Esophagus (tissue), 2 donors: ENCODE measurements at regions not wholly inside any gene's neighbourhood (a gene's known extent, or its start where the extent isn't known, plus 50 kb on each side); places are given as distances from the start of the nearest gene placed in this dataset.
"Not testable (repeated sequence)": the region's sequence is repeated elsewhere in the genome, so short reads cannot be mapped to it uniquely, and the experiment has no call there.

Experiments
- H3K27ac ChIP-seq, 2 donors: one replicate each; pipeline ENCODE4 v1.5.1; 2013; ENCODE audit warnings: low read depth in 2 of 2, mild to moderate bottlenecking in 2 of 2, inconsistent platforms in 1 of 2, low read length in 1 of 2, moderate library complexity in 1 of 2
- H3K27me3 ChIP-seq, 2 donors: one replicate each; pipeline ENCODE4 v1.6.1; 2013; ENCODE audit warnings: low read length in 2 of 2, control low read depth in 1 of 2, mild to moderate bottlenecking in 1 of 2; ENCODE audit not compliant: insufficient read depth in 2 of 2, control insufficient read depth in 1 of 2
- H3K36me3 ChIP-seq, 2 donors: one replicate each; pipeline ENCODE4 v1.6.1; 2013; ENCODE audit warnings: low read length in 1 of 2; ENCODE audit not compliant: control insufficient read depth in 2 of 2, insufficient read depth in 2 of 2
- H3K4me1 ChIP-seq, 2 donors: one replicate each; pipeline ENCODE4 v1.6.1; 2013; ENCODE audit warnings: low read length in 1 of 2; ENCODE audit not compliant: control insufficient read depth in 2 of 2, insufficient read depth in 2 of 2
- H3K4me3 ChIP-seq, 2 donors: one replicate each; pipeline ENCODE4 v1.5.1; 2013; ENCODE audit warnings: low read length in 2 of 2, mild to moderate bottlenecking in 2 of 2, low read depth in 1 of 2, moderate library complexity in 1 of 2
- H3K9me3 ChIP-seq, 2 donors: one replicate each; pipeline ENCODE4 v1.6.1; 2013; ENCODE audit warnings: mild to moderate bottlenecking in 2 of 2, low read depth in 1 of 2, low read length in 1 of 2, moderate library complexity in 1 of 2; ENCODE audit not compliant: control insufficient read depth in 2 of 2, insufficient read depth in 1 of 2
- WGBS, 2 donors: extraction: QIAGEN DNeasy Blood & Tissue Kit; methylation state at CpG; one replicate each; pipeline ENCODE4 v1.1.7; 2013; 5-methylcytosine and 5-hydroxymethylcytosine counted together
- donor health status: healthy with polysubstance abuse.
- donor health status: Bipolar disorder and iron deficiency.

GRCh38 chr13:20301015-20301402 lies 68.9 kb upstream of the GJB6 start:
- H3K27ac ChIP-seq = no peak overlapping the region
- WGBS, 2 donors = 68 to 76% methylated on average over 7 of the region's 7 CpGs
- no peaks in the 10 kb centered on the region for H3K36me3 ChIP-seq
- no peaks in the 10 kb centered on the region for H3K27me3 ChIP-seq
- H3K9me3 ChIP-seq = no peaks in the 10 kb centered on the region
- no peaks in the 10 kb centered on the region for H3K4me1 ChIP-seq
- no peak overlapping the region for H3K4me3 ChIP-seq

- H3K36me3 ChIP-seq = no peaks in the 10 kb centered on the region
- H3K27me3 ChIP-seq = no peaks in the 10 kb centered on the region
- WGBS, 2 donors = 50 to 52% methylated on average over 3 of the region's 3 CpGs
- no peak overlapping the region for H3K4me3 ChIP-seq
- no peaks in the 10 kb centered on the region for H3K9me3 ChIP-seq
- H3K4me1 ChIP-seq = no peaks in the 10 kb centered on the region
- no peak overlapping the region for H3K27ac ChIP-seq
These were observed 65.1 kb upstream of the GJB6 start for GRCh38 chr13:20297181-20297580.

GRCh38 chr13:20295956-20296355 lies 63.8 kb upstream of the GJB6 start:
- Histone ChIP-seq H3K9me3 (no peaks in the 10 kb centered on the region), H3K4me3 (no peak overlapping the region), H3K27ac (no peak overlapping the region), H3K27me3 (no peaks in the 10 kb centered on the region), H3K4me1 (no peaks in the 10 kb centered on the region), H3K36me3 (no peaks in the 10 kb centered on the region)
- WGBS, 2 donors = 82 to 85% methylated on average over 8 of the region's 8 CpGs

- WGBS, 2 donors = 66 to 67% methylated on average over 3 of the region's 3 CpGs
- Histone ChIP-seq H3K36me3 (no peaks in the 10 kb centered on the region), H3K27ac (no peak overlapping the region), H3K27me3 (no peaks in the 10 kb centered on the region), H3K4me3 (no peak overlapping the region), H3K9me3 (no peaks in the 10 kb centered on the region), H3K4me1 (no peaks in the 10 kb centered on the region)
These were observed 62.4 kb upstream of the GJB6 start for GRCh38 chr13:20294497-20294896.

GRCh38 chr13:20292301-20292700 lies 60.2 kb upstream of the GJB6 start:
- not testable (repeated sequence) for H3K4me3 ChIP-seq, H3K36me3 ChIP-seq, H3K9me3 ChIP-seq, H3K27me3 ChIP-seq, H3K4me1 ChIP-seq, H3K27ac ChIP-seq
- 97% methylated on average over 28 to 30 of the region's 30 CpGs for WGBS, 2 donors

GRCh38 chr13:20291675-20292074 lies 59.6 kb upstream of the GJB6 start:
- 82 to 84% methylated on average over 5 of the region's 5 CpGs for WGBS, 2 donors
- peaks cover 0 to 3% of the 10 kb centered on the region in 2 donors for H3K4me1 ChIP-seq
- H3K27me3 ChIP-seq = no peaks in the 10 kb centered on the region
- H3K9me3 ChIP-seq = peaks cover 0 to 2% of the 10 kb centered on the region in 2 donors
- H3K36me3 ChIP-seq = no peaks in the 10 kb centered on the region
- no peak overlapping the region for H3K27ac ChIP-seq
- H3K4me3 ChIP-seq = no peak overlapping the region

GRCh38 chr13:20291037-20291436 lies 58.9 kb upstream of the GJB6 start:
- H3K36me3 ChIP-seq = no peaks in the 10 kb centered on the region
- peaks cover 0 to 2% of the 10 kb centered on the region in 2 donors for H3K9me3 ChIP-seq
- no peak overlapping the region for H3K4me3 ChIP-seq
- H3K4me1 ChIP-seq = peaks cover 0 to 3% of the 10 kb centered on the region in 2 donors
- 66 to 73% methylated on average over 7 of the region's 7 CpGs for WGBS, 2 donors
- no peak overlapping the region for H3K27ac ChIP-seq
- H3K27me3 ChIP-seq = no peaks in the 10 kb centered on the region

GRCh38 chr13:20288561-20288960 lies 56.4 kb upstream of the GJB6 start:
- H3K4me3 ChIP-seq = no peak overlapping the region
- H3K27ac ChIP-seq = no peak overlapping the region
- WGBS, 2 donors = 48 to 60% methylated on average over 1 of the region's 1 CpG
- H3K36me3 ChIP-seq = no peaks in the 10 kb centered on the region
- H3K4me1 ChIP-seq = peaks cover 0 to 3% of the 10 kb centered on the region in 2 donors
- H3K9me3 ChIP-seq = peaks cover 12 to 16% of the 10 kb centered on the region in 2 donors
- H3K27me3 ChIP-seq = no peaks in the 10 kb centered on the region

GRCh38 chr13:20287976-20288375 lies 55.9 kb upstream of the GJB6 start:
- no peak overlapping the region for H3K27ac ChIP-seq
- H3K4me3 ChIP-seq = no peak overlapping the region
- peaks cover 16% of the 10 kb centered on the region in 2 donors for H3K9me3 ChIP-seq
- no peaks in the 10 kb centered on the region for H3K36me3 ChIP-seq
- H3K27me3 ChIP-seq = no peaks in the 10 kb centered on the region
- peaks cover 0 to 3% of the 10 kb centered on the region in 2 donors for H3K4me1 ChIP-seq
- 49 to 63% methylated on average over 1 of the region's 1 CpG for WGBS, 2 donors

GRCh38 chr13:20285530-20285929 lies 53.4 kb upstream of the GJB6 start:
- 81 to 94% methylated on average over 2 of the region's 2 CpGs for WGBS, 2 donors
- peaks cover 20 to 24% of the 10 kb centered on the region in 2 donors for H3K9me3 ChIP-seq
- H3K4me1 ChIP-seq = peaks cover 0 to 3% of the 10 kb centered on the region in 2 donors
- H3K36me3 ChIP-seq = no peaks in the 10 kb centered on the region
- H3K4me3 ChIP-seq = no peak overlapping the region
- H3K27me3 ChIP-seq = no peaks in the 10 kb centered on the region
- no peak overlapping the region for H3K27ac ChIP-seq
